Adrenal gland (tissue), 5 donors: ENCODE measurements at regions not wholly inside any gene's neighbourhood (a gene's known extent, or its start where the extent isn't known, plus 50 kb on each side); places are given as distances from the start of the nearest gene placed in this dataset.

Source experiments
- CTCF ChIP-seq, 6 experiments: fragments of 450-650 bp in 4 of 6; fragments of 200-600 bp in 2 of 6; sonication (generic) in 1 of 6; IDR thresholded peaks; 1 replicate in 5 of 6; 2 replicates in 1 of 6; pipeline versions ENCODE4 v1.5.1 to v1.8.0; 2016 to 2021; ENCODE audit warnings: antibody characterized with exemption in 6 of 6, mild to moderate bottlenecking in 2 of 6, moderate library complexity in 1 of 6
- POLR2A ChIP-seq, 2 donors: fragments of 450-650 bp; IDR thresholded peaks; one replicate each; pipeline ENCODE4 v1.6.1; 2017; ENCODE audit warnings: antibody characterized with exemption in 2 of 2, mild to moderate bottlenecking in 2 of 2, moderate library complexity in 1 of 2
- donor health status: DM: no; HTN: no; CAD: no.

DNA sequence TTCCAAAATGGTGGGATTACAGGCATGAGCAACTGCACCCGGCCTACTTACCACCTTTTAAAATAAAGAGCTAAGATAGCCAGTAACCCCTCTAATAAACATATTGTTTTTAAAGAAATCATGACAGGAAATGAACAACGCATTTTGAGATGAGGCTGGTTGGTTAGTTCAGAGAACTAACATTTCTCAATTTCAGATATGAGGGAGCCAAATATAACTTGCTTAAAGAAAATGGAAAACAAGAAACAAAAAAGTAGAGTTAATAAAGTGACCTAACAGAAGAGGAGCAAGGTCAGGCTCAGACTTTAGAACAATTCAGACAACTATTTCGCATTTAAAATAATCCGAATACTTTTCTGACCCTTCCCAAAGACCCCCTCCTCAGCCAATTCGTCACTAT lies 254.9 kb upstream of the PHF14 start:
- TF ChIP-seq CTCF (IDR thresholded peaks at IDR 0.05), result no peak
- TF ChIP-seq POLR2A (IDR thresholded peaks at IDR 0.05), result no peak
